ENCODE measurements at regions not wholly inside any gene's neighbourhood (a gene's known extent, or its start where the extent isn't known, plus 50 kb on each side); places are given as distances from the start of the nearest gene placed in this dataset.
"Not testable (repeated sequence)": the region's sequence is repeated elsewhere in the genome, so short reads cannot be mapped to it uniquely, and the experiment has no call there.

DNA sequence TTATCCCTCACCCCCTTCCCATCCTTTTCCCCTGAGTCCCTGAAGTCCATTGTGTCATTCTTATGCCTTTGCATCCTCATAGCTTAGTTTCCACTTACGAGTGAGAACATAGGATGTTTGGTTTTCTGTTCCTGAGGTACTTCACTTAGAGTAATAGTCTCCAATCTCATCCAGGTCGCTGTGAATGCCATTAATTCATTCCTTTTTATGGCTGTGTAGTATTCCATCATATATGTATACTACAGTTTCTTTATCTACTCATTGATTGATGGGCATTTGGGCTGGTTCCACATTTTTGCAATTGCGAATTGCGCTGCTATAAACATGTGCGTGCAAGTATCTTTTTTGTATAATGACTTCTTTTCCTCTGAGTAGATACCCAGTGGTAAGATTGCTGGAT lies 172.1 kb downstream of the URI1 start:
- TF ChIP-seq EZH2phosphoT487 (IDR thresholded peaks at IDR 0.05; ENCODE audit: low read length) = not testable (repeated sequence)
- TF ChIP-seq, protein P1, sequence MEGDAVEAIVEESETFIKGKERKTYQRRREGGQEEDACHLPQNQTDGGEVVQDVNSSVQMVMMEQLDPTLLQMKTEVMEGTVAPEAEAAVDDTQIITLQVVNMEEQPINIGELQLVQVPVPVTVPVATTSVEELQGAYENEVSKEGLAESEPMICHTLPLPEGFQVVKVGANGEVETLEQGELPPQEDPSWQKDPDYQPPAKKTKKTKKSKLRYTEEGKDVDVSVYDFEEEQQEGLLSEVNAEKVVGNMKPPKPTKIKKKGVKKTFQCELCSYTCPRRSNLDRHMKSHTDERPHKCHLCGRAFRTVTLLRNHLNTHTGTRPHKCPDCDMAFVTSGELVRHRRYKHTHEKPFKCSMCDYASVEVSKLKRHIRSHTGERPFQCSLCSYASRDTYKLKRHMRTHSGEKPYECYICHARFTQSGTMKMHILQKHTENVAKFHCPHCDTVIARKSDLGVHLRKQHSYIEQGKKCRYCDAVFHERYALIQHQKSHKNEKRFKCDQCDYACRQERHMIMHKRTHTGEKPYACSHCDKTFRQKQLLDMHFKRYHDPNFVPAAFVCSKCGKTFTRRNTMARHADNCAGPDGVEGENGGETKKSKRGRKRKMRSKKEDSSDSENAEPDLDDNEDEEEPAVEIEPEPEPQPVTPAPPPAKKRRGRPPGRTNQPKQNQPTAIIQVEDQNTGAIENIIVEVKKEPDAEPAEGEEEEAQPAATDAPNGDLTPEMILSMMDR (IDR thresholded peaks at IDR 0.05; ENCODE audit: low read length) = not testable (repeated sequence)

All from MM.1S (cell line).